HG03039 (cell line): ENCODE measurements at regions not wholly inside any gene's neighbourhood (a gene's known extent, or its start where the extent isn't known, plus 50 kb on each side); places are given as distances from the start of the nearest gene placed in this dataset.
"Not testable (repeated sequence)": the region's sequence is repeated elsewhere in the genome, so short reads cannot be mapped to it uniquely, and the experiment has no call there.

Source experiments
- ATAC-seq: cut with Tn5 transposase; IDR thresholded peaks from one replicate; pipeline ENCODE4 v1.9.1; 2021; ENCODE audit warnings: mild to moderate bottlenecking, moderate library complexity; ENCODE audit not compliant: unreplicated experiment

GRCh38 chr6:27178860-27179259 is 68.6 kb upstream of the PRSS16 start:
- no peak for ATAC-seq

GRCh38 chr6:27183060-27183832 is 64.3 kb upstream of the PRSS16 start:
- no peak for ATAC-seq

- no peak for ATAC-seq
Measured at GRCh38 chr6:27187231-27188060, 60.1 kb upstream of the PRSS16 start.

GRCh38 chr6:27188061-27188884 is 59.2 kb upstream of the PRSS16 start:
- ATAC-seq: peak; percentile 65

GRCh38 chr6:27188885-27189418 is 58.5 kb upstream of the PRSS16 start:
- peak; percentile 60 for ATAC-seq

- ATAC-seq: no peak
Measured at GRCh38 chr6:27190126-27190525, 57.4 kb upstream of the PRSS16 start.

GRCh38 chr6:27194453-27194852 is 53.0 kb upstream of the PRSS16 start:
- ATAC-seq: not testable (repeated sequence)

GRCh38 chr6:27195547-27195946 is 52.0 kb upstream of the PRSS16 start:
- ATAC-seq: not testable (repeated sequence)
